ENCODE measurements at regions not wholly inside any gene's neighbourhood (a gene's known extent, or its start where the extent isn't known, plus 50 kb on each side); places are given as distances from the start of the nearest gene placed in this dataset.
A peak's percentile ranks its signal among the peaks of the same experiment; 100 is the strongest.

- no peak for DNase-seq (ENCODE audit: low read depth)
These were observed 72.9 kb upstream of the HK2 start for GRCh38 chr2:74760875-74761630.

DNA sequence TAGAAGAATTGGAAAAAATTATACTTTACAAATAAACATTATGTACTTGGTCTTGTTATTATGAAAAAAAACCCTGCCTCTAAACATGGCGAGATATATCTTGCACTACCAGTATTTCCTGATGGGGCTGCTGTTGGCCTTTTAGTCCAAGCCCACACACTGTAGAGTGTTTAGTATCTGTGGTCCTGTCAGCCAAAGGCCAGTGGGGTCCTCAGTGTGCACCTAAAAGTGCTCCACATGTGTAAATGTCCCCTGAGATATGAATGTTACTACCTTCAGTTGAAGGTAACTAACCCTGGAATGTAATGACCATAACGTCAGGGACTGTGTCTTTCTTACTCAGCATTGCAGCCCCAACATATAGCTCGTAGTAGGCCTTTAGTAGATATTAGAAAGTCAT is 71.1 kb upstream of the HK2 start:
- no peak for DNase-seq (ENCODE audit: low read depth)

DNA sequence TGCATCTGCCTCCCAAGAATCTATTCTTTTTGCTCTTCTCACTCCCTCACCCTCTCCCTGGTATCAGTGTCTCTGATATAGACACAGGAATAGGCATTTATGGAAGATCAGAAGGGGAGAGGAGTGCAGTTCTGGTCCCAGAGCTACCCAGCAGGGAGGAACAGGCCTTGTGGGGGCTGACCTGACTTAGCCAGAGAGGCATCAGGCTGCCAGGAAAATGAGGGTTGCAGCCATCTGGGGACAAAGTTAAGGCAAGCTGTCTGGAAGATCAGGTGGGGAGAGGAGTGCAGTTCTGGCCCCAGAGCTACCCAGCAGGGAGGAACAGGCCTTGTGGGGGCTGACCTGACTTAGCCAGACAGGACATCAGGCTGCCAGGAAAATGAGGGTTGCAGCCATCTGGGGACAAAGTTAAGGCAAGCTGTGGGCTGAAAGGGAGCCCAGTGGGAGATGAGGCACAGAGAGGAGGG is 69.9 kb upstream of the HK2 start:
- DNase-seq (ENCODE audit: low read depth) = no peak

DNA sequence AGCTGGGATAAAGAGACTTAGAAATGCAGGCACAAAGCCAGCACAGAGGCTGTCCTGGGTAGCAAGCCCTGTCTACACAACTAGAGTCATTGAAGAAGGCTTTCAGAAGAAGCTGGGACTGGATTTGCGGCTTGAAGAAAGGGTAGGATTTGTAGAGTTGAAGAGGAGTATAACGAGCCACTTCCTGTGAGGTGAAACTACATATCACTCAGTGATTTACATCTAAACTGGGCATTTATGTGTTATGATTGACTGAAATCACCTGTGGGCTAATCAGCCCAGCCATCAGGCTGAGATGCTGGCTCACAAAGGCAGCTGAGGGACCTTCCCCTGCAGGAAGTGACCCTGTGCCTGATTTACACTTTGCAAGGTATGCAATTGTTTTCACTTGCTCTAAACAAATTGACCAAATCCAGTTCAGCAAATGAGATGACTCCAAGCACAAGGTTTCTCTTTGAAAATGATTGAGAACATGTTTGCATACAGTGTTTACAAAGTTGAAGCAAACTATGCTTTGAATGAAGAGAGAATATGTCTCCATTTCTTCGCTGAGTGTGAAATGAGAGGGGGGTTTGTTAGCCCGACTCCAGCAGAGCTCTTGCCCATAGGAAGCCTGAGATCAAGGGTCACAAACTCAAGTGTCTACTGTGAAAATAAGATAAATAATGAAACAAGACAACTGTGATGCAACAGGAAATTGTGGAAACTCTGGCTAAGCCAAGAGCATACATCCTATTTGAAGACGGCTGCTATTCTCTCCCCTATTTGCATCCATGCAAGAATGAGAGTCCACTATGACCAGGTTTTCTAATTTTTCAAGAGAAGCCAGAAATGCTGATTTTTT is 69.3 kb upstream of the HK2 start:
- DNase-seq (ENCODE audit: low read depth) = no peak

- no peak for DNase-seq (ENCODE audit: low read depth)
These were observed 67.1 kb upstream of the HK2 start for GRCh38 chr2:74766780-74767179.

DNA sequence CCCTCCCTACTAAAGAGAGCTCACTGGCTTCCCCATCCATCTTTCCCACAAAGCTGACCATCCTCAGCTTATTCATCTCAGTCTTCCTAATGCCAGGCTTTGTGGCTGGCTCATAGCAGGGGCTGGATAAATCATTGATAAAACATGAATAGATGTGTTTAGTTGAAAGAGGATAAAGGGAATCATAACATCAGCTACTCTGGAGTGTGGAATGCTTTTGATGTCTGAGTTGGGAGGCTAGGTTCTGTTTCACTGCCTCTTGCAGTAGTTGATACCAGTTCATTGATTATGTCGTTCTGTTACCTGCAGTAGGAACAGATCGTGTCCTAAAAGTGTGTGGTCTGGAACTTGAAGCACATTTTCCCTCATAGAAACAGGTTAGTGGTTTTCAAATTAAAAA is 66.3 kb upstream of the HK2 start:
- DNase-seq (ENCODE audit: low read depth) = no peak

GRCh38 chr2:74768401-74768914 is 65.5 kb upstream of the HK2 start:
- DNase-seq (ENCODE audit: low read depth) = no peak

- DNase-seq (ENCODE audit: low read depth) = no peak
These were observed 61.9 kb upstream of the HK2 start for GRCh38 chr2:74772046-74772445.

GRCh38 chr2:74777161-74777900 is 56.6 kb upstream of the HK2 start:
- DNase-seq (ENCODE audit: low read depth) = no peak

- DNase-seq (ENCODE audit: low read depth) = peak; percentile 5
These were observed 55.3 kb upstream of the HK2 start for GRCh38 chr2:74778381-74779264.

GRCh38 chr2:74779265-74779558 is 54.7 kb upstream of the HK2 start:
- no peak for DNase-seq (ENCODE audit: low read depth)

DNA sequence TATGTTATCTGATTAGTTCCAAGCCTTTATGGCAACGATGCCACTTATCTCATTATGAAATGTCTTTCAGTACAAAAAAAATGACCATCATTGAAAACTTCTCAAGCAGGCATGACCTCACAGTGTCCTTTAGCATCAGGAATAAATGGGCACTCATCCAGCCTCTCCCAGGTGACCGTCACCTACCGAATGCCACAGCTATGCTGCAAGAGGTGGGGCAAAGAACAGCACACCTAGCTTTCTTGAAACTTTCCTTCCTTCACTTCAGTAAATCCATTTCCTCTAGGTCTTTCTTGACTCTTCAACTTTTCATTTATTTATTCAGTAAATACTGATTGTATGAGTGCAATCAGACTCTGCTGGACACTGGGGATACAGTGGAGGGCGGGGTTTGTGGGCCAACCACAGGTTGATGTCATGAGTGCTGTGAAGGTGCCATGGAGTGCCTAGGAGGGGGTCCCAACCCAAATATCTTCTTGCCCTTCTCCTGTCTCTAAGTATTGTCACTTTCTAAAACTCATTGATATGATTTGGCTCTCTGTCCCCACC is 54.3 kb upstream of the HK2 start:
- no peak for DNase-seq (ENCODE audit: low read depth)

All from ELR (cell line).